CD4-positive, alpha-beta T cell treated with Interleukin-6 for 4 hours (primary cell): ENCODE measurements at regions not wholly inside any gene's neighbourhood (a gene's known extent, or its start where the extent isn't known, plus 50 kb on each side); places are given as distances from the start of the nearest gene placed in this dataset.
A peak's percentile ranks its signal among the peaks of the same experiment; 100 is the strongest.
"Not testable (repeated sequence)": the region's sequence is repeated elsewhere in the genome, so short reads cannot be mapped to it uniquely, and the experiment has no call there.

Experiments used
- DNase-seq: peaks from one replicate; pipeline ENCODE4 v3.0.0-alpha.2; 2020; ENCODE audit warnings: mixed read lengths

DNA sequence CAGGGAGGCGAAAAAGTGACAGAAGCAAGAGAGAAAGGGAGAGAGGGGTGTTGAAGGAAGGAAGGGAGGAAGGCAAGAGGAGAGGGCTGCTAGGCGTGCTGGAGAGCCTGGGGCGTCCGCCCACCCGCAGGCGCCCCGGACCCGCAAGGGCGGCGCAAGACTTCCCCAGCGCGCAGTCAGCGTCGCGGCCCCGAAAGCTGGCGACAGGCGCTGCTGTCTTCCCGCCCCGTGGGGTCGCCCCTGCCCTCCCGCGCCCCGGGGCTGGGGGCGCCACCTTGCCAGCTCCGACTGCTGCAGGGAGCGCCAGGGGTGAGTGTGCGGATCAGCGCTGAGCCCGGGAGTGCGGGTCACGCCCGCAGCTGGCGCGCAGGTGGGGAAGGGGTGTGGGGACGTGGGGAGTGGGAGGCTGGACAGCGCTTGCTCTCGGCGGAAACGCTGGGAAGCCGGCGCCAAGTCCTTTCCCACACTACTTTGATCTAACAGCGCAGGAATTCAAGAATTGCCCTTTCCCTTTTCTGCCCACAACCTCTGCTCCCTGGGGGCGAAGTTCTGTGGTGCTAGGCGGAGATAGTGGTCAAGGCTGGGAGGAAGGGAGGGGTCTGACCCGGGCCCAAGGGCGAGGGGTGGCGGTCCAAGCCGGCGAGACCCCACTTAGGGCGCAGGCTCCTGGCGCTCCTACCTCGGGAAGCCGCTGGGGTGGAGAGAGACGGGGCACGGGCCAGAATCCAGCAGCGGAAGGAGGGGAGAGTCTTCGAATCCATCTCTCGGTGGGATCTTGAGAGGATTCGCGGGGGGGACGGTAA lies 266.1 kb downstream of the CGGBP1 start, which contains the start of gene HTR1F:
HTR1F (plus strand) TSS at position 173 of the 803 bp plus-strand sequence.
- no peak for DNase-seq

DNA sequence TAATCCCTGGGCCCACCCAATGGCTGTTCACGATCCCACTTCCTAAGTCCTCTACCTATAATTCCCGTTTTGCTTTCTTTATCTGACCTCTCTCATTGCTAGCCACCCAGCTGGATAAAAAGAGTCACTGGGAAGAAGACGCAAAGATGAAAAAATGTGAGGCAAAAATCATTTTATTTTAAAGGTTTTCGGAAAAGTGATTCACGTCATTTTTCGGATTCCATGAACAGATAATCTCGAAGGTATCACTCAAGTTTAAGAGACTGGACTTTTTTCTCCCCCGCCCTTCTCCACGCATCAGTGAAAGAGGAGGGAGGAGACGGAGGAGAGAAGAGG lies 266.6 kb downstream of the CGGBP1 start:
- DNase-seq: no peak

DNA sequence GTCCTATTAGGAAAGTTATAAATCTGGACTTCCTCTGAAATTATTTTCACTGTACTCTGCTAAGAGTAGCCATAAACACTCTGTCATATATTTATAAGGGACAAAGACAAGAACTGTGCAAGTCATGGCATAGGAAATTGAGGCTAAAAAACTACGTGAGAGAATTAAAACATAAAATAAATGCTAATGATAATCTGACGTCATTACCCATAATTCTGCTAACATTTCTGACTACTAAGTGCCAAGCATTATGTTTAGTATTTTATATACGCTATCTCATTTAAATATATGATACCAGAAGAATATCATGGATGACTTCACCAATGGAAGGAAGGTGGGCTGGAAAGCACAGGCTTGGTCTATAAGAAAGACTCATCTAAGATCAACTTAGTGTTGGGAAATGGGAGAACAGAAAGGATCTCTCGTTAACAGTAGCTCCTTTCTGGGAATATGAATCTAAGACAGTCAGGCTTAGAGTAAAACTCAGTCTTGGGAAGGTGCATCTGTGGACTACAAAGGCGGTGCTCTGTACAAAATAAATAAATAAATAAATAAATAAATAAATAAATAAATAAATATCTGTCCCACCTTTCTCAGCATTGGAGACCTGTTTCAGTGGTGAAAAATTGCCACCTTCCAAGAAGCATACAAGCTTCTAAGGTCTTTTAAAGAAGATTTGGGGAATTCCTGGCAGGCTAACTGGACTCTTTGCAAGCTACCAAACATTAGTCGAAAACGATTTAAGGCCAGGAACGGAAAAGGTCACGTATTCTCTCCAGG lies 267.4 kb downstream of the CGGBP1 start:
- DNase-seq: no peak

DNA sequence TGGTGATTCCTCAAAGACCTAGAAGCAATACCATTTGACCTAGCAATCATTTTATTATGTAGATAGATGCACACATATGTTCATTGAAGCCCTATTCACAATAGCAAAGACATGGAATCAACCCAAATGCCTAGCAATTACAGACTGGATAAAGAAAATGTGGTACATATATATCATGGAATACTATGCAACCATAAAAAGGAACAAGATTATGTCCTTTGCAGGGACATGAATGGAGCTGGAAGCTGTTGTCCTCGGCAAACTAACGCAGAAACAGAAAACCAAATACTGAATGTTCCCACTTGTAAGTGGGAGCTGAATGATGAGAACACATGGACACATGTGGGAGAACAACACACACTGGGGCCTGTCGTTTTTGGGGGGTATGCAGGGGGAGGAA lies 269.8 kb downstream of the CGGBP1 start:
- DNase-seq: not testable (repeated sequence)

DNA sequence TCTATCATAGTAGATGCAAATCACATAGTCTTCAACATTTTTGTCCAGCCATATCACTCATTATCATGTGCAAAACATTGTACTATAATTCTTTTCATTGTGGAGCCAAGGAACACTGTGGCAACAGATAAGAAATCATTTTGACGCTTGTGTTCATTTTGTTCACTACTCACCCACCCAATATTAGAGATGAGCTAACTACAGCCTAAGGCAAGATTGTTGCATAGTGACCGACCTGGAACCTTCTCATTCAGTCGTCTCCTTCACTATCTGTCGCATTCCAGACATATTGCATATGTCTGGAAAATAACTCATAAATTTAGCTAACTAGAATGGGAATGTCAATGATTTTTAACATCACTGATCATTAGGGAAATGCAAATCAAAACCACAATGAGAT lies 270.3 kb downstream of the CGGBP1 start:
- no peak for DNase-seq

DNA sequence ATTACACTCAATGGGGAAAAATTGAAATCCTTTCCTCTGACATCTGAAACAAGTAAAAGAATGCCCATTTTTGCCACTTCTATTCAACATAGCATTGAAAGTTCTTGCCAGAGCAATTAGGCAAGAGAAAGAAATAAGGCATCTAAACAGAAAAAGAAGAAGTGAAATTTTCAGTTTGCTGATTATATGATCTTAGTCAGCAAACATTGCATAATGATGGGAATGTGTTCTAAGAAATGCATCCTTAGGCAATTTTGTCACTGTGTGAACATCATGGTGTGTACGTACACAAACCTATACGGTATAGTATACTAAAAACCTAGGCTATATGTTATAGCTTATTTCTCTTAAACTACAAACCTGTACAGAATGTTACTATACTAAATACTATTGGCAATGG lies 278.0 kb downstream of the CGGBP1 start:
- DNase-seq: no peak

DNA sequence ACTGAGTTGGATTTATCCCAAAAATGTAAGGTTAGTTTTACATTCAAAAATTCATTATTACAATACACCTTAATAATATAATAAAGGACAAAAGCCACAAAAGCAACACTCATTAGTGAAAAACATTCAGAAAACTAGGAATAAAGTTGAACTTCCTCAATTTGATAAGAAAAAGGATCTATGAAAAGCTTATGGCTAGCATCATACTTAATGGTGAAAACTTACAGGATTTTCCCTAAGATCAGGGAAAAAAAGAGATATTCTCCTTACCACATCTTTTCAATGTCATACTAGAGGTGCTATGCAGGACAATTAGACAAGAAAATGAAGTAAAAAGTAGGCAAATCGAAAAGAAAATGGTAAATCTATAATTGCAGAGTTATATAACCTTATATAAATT lies 279.9 kb downstream of the CGGBP1 start:
- no peak for DNase-seq

DNA sequence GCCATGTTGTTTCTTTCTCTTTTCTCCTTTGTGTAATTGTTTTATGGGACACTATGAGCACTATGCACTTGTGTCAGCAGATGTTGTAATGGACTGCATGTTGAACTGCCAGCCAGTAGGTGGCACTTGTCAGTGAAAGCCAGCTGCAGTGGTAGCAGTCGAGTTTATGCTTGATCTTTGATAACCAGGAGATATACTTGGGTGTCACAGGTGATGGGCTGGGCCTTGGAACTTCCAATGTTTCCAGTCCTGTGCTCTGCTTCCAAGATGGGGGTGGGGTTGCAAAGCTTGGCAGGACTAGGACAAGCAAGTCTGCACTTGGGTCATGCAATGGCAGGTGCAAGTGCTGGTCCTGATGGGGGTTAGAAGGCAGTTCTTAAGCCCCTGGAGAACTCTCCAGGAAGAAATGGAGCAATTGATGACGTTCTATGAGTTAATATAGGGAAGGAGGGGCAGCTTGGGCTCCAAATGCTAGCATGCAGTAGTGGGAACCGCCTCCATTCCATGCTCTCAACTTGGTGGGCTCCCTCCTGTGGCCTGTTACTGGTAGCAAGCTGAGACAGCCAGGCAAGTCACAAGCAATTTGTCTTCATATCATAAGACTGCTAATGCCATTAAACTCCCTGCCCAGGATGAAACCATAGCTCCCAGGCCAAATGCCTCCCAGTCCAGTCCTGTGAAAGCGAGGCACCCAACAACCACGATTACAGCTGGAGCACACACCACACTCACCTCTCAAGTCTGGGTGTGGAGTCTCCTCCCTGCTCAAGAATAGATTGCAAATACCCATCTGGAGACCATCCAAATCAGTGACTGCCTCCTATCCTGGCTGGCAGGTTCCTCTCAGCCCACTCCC lies 287.2 kb downstream of the CGGBP1 start:
- peak; percentile 36 for DNase-seq

DNA sequence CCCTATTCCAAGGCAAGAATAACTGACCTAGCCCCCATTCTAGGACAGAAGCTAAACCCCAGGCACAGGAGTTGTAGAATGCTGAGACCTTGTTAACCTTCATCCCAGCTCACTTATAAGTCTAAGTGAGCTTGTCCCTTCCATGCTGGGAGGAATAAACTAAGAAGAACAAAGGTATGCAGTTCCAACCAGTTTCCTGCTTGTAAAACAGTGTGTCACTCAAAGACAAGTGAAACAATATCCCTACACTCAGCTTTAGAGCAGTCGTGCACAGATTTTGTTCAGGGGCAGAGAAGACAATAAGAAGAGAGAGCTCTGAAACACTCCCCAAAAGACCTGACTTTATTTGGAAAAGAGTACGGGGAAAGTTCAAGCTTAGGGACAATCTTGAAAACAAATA lies 292.1 kb downstream of the CGGBP1 start:
- no peak for DNase-seq

DNA sequence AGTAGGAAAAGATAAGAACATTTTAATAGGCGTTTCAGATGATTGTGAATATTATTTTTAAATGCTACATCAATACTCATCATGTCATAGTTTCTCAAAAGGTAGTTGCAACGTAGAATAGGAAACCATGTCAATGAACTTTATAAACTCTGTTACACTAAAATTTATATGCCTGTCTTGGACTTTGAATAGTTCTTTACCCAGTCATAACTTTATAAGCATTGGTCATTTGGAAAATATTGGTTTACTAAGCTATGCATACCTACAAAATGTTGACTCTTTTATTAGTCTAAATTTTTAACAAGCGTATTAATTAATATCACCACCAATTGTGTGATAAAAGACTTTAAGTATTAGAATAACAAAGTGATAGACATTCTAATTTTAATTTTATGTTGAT lies 293.5 kb downstream of the CGGBP1 start:
- DNase-seq: no peak

DNA sequence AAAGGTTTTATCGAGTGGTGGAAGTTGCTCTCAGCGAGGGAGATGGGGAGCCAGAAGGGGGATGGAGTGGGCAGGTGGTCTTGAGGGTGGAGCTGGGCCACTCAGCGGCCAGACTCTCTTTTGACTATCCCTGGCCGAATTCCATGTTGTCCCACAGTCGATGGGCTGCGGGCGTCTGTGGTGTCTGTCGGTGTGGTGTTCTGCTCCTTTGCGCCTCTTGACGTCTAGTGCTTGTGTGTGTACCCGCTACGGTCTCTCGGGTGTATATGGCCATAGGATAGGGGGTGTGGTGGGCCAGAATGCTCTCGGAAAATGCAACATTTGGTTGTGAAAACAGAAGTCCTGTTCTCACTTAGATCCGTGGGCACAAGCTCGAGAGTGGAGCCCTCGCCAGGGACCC lies 297.0 kb downstream of the CGGBP1 start:
- no peak for DNase-seq

DNA sequence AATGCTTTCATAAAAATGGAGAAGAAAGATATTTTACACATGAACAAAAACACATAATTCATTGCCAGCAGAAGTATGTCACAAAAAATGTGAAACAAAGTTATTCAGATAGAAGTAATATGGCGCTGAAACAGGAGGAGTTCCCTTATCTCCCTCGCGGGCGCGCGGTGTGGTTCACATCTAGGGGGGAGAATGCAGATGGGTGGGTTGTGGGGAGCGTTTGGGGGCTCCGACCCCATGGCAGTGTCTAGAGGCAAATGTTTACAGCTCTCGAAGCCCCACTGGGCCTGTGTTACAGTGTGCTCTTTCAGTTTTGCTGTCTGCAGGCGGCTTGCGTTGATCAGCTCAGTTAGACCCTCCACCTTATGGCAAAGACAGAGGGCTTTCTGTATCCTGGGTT lies 297.5 kb downstream of the CGGBP1 start:
- DNase-seq: no peak

DNA sequence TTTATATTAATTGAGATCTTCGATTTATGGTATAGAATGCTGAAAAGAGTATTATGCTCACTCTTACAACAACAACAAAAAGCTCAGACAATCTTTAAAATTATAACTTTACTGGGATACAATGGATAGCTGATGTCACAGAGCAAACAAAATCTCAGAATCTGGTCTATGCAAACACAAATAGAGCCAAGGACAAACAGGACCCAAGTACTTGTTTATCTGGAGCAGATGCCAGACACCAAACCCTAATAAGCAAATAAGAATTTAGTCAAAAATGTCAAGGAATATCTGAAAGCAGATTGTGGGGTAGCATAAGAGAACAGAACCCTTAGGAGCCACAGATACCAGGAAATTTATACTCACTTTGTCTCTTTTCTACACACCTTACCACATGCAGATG lies 302.2 kb downstream of the CGGBP1 start:
- no peak for DNase-seq

DNA sequence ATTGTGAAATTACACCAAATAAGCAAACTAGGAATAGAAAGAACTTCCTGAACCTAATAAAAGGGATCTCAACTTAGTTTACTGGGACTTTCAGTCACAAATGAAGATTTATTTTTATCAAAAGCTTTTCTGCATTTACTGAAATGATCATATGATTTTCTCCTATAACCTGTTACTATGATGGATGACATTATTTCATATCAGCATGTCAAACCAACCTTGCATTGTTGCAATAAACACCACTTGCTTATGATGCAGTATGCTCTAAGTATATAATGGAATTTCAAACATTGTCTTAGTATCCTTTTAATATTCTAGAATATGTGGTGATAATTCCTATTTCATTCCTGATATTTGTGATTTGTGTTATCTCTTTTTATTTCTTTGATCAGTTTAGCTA lies 303.0 kb downstream of the CGGBP1 start:
- no peak for DNase-seq

DNA sequence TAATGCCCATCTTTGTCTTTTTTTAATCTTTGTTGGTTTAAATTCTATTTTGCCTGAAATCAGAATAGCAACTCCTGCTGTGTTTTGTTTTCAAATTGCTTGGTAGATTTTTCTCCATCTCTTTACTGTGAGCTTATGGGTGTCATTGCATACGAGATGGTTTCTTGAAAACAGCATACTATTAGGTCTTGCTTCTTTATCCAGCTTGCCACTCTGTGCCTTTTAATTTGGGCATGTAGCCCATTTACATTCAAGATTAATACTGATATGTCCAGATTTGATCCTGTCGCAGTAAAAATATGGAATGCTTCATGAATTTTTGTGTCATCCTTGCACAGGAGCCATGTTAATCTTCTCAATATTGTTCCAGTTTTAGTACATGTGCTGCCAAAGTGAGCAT lies 316.6 kb downstream of the CGGBP1 start:
- DNase-seq: no peak

DNA sequence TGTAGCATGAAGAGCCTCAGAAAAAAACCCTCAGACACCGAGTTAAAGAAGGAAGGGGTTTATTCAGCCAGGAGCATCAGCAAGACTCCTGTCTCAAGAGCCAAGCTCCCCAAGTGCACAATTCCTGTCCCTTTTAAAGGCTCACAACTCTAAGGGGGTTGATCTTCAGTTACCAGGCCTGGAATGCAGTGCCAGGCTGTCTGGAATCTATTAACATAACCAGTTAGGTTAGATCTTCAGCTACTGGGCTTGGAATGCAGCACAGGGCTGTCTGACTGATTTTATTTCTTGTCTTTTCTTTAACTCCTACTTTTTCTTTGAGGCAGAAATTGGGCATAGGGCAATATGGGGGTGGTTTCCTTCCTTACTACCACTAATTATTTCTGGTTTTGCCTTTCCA lies 317.9 kb downstream of the CGGBP1 start:
- DNase-seq: not testable (repeated sequence)

DNA sequence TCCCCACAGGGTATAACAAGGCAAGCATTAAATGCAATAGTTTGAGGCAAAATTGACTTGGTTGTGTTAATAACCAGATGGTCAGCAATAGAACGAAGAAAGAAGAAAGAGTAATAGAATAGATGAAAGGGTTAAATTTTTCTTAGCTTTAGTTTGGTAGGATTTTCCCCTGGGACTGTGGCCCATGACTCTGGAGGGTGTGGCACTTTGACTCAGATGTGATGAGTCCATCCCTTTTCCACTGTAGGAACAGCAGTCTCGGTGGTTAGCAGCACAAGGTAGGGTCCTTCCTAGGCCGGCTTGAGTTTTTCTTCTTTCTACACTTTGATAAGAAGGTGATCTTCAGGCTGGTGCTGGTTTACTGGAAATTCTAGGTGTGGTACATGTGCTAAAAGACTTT lies 321.0 kb downstream of the CGGBP1 start:
- DNase-seq: not testable (repeated sequence)

DNA sequence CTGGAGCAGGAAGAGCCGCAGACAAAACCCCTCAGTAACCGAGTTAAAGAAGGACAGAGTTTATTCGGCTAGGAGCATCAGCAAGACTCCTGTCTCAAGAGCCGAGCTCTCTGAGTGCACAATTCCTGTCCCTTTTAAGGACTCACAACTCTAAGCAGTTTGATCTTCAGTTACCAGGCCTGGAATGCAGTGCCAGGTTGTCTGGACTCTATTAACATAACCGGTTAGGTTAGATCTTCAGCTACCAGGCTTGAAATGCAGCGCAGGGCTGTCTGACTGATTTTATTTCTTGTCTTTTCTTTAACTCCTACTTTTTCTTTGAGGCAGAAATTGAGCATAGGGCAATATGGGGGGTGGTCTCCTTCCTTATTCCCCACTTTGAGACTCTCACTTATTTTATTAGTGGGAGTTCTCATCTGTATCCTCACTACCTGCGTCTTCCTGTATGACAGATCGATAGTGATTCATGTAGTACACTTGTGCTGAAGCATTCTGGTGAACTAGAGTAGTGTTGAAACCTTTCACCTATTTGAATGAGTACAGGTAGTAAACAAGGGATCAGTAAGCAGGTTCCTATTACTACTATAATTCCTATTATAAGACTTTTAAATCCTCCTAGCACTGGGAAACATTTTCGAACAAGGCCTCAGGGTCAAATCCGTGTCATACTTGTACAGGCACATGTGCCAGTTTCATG lies 325.0 kb downstream of the CGGBP1 start:
- DNase-seq: no peak

DNA sequence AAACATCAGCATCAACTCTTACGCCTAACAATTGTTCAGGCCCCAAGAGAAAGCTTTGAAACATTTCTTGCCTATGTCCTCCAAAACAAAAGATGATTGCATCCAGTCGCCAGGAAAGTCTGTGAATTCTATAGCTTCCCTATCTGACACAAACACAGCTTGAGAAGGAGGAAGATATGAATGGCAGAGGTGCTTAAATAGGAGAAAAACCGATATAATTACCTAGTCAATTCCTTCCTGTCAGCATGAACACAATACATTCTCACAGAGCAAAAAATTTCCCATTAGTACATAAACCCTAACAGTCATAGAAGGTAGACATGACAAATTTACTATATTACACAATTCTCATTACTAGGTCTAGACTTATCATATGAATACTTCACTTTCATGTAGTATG lies 326.5 kb downstream of the CGGBP1 start:
- DNase-seq: no peak

DNA sequence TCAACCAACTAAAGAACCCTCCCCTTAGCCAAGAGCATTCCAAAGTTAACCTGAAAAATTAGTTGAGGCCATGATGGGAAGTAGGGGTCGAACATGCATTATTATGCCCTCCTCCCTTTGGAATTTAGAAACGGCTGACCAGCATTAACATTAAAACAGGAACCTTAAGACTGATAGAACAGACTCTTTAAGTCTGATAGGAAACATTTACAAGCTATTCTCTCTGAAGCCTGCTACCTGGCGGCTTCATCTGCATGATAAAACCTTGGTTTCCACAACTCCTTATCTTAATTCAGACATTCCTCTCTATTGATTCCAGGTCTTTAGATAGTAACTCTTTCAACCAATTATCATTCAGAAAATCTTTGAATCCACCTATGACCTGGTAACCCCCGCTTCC lies 331.0 kb downstream of the CGGBP1 start:
- DNase-seq: no peak

DNA sequence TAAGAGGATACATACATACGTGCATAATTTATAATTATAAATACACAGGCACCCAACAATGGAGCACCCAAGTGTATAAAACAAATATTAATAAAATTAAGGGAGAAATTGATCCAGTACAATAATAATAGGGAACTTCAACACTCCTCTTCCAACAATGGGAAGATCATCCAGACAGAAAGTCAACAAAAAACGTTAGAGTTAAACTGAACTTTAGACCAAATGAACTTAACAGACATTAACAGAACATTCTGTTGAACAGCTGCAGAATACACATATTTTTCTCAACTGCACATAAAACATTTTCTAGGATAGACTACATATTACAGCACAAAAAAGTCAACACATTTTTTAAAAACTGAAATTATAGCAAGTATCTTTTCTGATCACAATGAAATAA lies 339.7 kb downstream of the CGGBP1 start:
- DNase-seq: no peak

DNA sequence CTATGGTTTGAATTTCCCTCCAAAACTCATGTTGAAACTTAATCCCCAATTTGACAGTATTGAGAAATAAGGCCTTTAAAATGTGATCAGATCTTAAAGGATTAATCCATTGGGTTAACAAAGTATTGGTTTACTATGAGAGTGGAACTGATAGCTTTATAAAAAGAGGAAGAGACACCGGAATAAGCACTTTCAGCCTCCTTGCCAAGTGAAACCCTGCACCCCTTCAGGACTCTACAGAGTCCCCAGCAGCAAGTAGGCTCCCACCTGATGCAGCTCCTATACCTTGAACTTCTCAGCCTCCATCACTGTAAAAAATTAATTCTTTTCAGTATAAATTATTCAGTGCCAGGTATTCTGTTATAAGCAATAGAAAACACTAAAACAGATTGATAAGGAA lies 348.3 kb downstream of the CGGBP1 start:
- no peak for DNase-seq

DNA sequence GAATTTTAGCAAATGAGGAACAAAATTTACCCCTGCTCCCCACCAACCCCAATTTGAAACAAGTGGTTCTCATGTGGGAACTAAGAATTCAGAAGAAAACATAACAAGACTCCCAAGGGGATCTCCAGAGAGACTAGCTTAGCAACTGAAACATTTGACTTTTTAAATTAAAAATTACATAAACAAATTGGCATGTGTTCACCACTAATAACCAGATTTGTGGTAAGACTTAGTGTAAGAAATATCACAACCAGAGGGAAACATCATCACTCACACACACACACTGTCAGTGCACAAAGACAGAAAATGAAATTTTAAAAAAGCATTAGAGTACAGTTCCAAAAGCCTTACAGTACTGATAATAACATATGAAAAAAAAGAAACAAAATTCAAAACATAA lies 348.8 kb downstream of the CGGBP1 start:
- DNase-seq: no peak
